H1 (cell line): ENCODE measurements at regions not wholly inside any gene's neighbourhood (a gene's known extent, or its start where the extent isn't known, plus 50 kb on each side); places are given as distances from the start of the nearest gene placed in this dataset.

Experiments
- EGR1 ChIP-seq: IDR thresholded peaks from 2 replicates; pipeline ENCODE4 v1.6.1; 2011; ENCODE audit warnings: low read depth, low read length, borderline replicate concordance
- EP300 ChIP-seq, 2 experiments: IDR thresholded peaks; 1 replicate in 1 of 2; 2 replicates in 1 of 2; pipeline ENCODE4 v1.6.1; 2011 to 2012; ENCODE audit warnings: low read depth in 2 of 2, low read length in 2 of 2, mild to moderate bottlenecking in 2 of 2, borderline replicate concordance in 1 of 2, inconsistent platforms in 1 of 2, moderate library complexity in 1 of 2
- EZH2 ChIP-seq: fragments of 200-600 bp; sonication (generic); IDR thresholded peaks from 2 replicates; pipeline ENCODE4 v1.7.1; 2012; ENCODE audit warnings: low read depth, mild to moderate bottlenecking, moderate library complexity, low read length, inconsistent platforms; ENCODE audit not compliant: severe bottlenecking
- RAD21 ChIP-seq, 2 experiments: IDR thresholded peaks in 1 of 2; conservative IDR thresholded peaks in 1 of 2; 2 replicates each; pipeline ENCODE4 v1.6.1; 2011; ENCODE audit warnings: low read depth in 2 of 2, low read length in 2 of 2, improper control_type of control experiment in 1 of 2, inconsistent platforms in 1 of 2, mild to moderate bottlenecking in 1 of 2, moderate library complexity in 1 of 2
- SP2 ChIP-seq: IDR thresholded peaks from 2 replicates; pipeline ENCODE4 v1.6.1; 2012; ENCODE audit warnings: mild to moderate bottlenecking, low read length, inconsistent platforms

DNA sequence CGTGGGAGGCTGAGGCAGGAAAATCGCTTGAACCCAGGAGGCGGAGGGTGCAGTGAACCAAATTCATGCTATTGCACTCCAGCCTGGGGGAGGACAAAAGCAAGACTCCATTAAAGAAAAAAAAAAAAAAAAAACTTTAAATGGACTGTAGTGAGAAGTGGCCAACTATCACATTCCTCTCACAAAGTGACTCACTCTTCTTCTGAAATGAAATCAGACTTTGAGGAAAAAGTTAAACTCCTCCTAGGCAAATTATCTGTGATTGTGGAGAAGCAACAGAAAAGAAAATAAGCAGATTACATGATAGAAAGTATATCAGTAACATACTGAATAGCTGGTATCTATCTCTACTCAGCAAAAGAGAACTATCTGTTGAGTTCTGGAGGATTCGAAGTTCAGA, 234.3 kb upstream of the PHF14 start:
- TF ChIP-seq RAD21 (IDR thresholded peaks at IDR 0.05 in 1 of 2, conservative IDR thresholded peaks at IDR 0.05 in 1 of 2; ENCODE audit: low read depth in 2 of 2, low read length in 2 of 2) (no peak), SP2 (no peak), EGR1 (no peak), EZH2 (no peak), EP300 (IDR thresholded peaks at IDR 0.05; ENCODE audit: borderline replicate concordance in 1 of 2, low read depth in 2 of 2, low read length in 2 of 2) (no peak)
